ENCODE measurements at regions not wholly inside any gene's neighbourhood (a gene's known extent, or its start where the extent isn't known, plus 50 kb on each side); places are given as distances from the start of the nearest gene placed in this dataset.
"Not testable (repeated sequence)": the region's sequence is repeated elsewhere in the genome, so short reads cannot be mapped to it uniquely, and the experiment has no call there.

- DNase-seq (ENCODE audit: low read depth, low spot score), result no peak
- H3K27me3 Mint-ChIP-seq (ENCODE audit: low read depth), result no peaks in the 10 kb centered on the region
- H3K4me3 Mint-ChIP-seq, result no peak overlapping the region
- no peaks in the 10 kb centered on the region for H3K36me3 Mint-ChIP-seq (ENCODE audit: low read depth)
- H3K4me1 Mint-ChIP-seq, result peaks cover 28% of the 10 kb centered on the region
- no peaks in the 10 kb centered on the region for H3K9me3 Mint-ChIP-seq
- H3K27ac Mint-ChIP-seq (ENCODE audit: unreplicated experiment), result peak overlapping the region; percentile 69
- TF ChIP-seq CTCF (conservative IDR thresholded peaks at IDR 0.05), result no peak
These were observed 234.2 kb upstream of the FZD8 start for GRCh38 chr10:35876248-35876647.

DNA sequence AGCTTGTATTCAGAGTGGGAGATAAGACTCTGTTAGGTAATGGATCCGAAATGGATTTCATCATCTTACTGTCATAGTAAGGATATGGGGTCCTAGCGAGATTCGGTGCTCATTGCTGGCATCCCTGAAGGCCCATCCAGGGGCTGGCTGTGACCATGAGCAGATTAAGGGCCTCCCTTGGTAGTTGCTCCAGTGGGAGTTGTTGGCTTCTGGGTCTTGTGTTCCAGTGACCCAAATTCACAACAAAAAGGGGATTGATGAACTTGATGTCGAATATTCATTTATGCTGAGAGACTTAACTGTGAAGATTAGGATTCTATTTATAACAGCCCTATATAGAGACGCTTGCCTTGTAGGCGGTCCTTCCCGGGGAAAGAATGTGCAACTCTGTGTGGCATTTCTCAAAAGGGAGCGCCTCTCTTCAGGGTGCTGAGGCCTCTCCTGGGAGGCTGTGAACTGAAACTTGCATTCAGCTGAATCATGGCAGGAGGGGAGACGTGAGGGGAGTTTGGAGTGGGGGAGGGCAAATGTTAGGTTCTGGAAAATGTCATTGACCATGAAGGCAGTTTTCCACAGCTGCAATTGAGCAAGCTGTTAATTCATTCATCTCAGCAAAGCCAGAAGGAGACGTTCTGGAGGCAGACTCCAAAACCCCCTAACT, 233.1 kb upstream of the FZD8 start:
- TF ChIP-seq CTCF (conservative IDR thresholded peaks at IDR 0.05), result no peak
- Mint-ChIP-seq H3K4me1 (peaks cover 33% of the 10 kb centered on the region), H3K9me3 (no peaks in the 10 kb centered on the region), H3K27me3 (ENCODE audit: low read depth) (no peaks in the 10 kb centered on the region), H3K4me3 (no peak overlapping the region), H3K36me3 (ENCODE audit: low read depth) (no peaks in the 10 kb centered on the region), H3K27ac (ENCODE audit: unreplicated experiment) (no peak overlapping the region)
- no peak for DNase-seq (ENCODE audit: low read depth, low spot score)

DNA sequence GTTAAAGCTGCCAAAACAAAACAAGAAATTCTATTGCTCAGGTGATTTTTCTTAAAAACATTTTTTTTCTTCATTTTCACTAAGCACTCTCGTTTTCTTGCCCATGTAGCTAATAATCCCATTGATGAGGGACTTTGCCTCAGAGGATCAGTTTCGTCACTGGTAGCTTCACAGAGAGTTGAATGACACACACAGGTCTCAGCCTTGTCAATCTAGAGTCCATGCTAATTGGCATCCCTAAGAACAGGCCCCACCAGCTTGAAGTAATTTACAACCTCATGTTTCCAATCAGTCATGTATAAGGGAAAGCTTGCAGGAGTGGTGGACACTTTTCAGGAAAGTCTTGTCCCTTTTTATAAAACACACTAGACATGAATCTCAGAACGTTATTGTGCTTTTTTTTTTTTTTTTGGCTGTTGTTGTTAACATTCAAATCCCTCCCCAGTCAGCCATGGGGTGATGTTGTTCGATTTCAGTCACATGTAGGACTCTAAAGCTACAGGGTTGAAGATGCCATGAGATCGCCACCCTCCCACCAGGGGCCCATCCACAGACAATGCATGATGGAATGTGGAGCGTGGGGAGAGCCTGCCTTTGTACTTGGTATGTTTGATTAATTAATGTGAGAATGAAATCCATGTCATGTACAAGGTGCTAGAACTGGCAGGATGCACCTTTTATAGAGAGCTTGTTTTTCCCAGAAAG, 232.4 kb upstream of the FZD8 start:
- Mint-ChIP-seq H3K36me3 (ENCODE audit: low read depth) (no peaks in the 10 kb centered on the region), H3K27ac (ENCODE audit: unreplicated experiment) (peak overlapping the region; percentile 47), H3K4me1 (peaks cover 33% of the 10 kb centered on the region), H3K4me3 (no peak overlapping the region), H3K27me3 (ENCODE audit: low read depth) (no peaks in the 10 kb centered on the region), H3K9me3 (no peaks in the 10 kb centered on the region)
- DNase-seq (ENCODE audit: low read depth, low spot score), result no peak
- no peak for TF ChIP-seq CTCF (conservative IDR thresholded peaks at IDR 0.05)

GRCh38 chr10:35872671-35873070, 230.6 kb upstream of the FZD8 start:
- DNase-seq (ENCODE audit: low read depth, low spot score), result no peak
- no peaks in the 10 kb centered on the region for H3K27me3 Mint-ChIP-seq (ENCODE audit: low read depth)
- H3K4me3 Mint-ChIP-seq, result no peak overlapping the region
- H3K27ac Mint-ChIP-seq (ENCODE audit: unreplicated experiment), result no peak overlapping the region
- H3K9me3 Mint-ChIP-seq, result no peaks in the 10 kb centered on the region
- H3K36me3 Mint-ChIP-seq (ENCODE audit: low read depth), result no peaks in the 10 kb centered on the region
- H3K4me1 Mint-ChIP-seq, result peaks cover 33% of the 10 kb centered on the region
- TF ChIP-seq CTCF (conservative IDR thresholded peaks at IDR 0.05), result no peak

DNA sequence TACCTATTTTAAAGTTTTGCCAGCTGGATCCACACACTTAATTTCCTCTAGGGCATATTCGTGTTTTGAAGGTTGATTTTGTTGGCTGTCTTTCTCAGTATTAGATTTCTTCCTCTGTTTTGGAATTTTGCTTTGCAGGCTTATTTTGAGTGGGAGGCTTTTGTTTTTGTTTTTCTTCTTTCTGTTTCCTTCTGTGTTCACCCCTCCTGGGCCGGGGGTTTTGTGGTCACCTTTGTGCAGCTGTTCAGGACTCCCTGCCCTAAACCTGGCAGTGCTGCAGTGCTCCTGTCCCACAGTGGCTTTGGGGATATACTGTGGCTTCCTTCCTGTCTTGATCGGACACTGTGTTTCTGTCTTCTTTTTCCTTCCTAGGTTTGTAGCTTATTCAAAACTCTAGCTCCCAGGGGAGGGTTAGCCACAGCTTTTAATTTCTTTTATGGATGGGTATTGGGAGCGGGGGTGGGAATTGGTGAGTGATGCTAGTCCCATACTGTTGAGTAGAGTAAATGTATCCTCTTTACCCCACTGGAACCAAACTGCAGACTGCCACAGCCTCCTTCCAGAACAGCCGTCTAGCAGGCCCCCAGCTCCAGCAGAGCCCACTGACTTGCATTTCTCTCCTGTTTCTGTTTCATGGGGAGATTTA, 228.7 kb upstream of the FZD8 start:
- H3K4me1 Mint-ChIP-seq, result peaks cover 27% of the 10 kb centered on the region
- no peaks in the 10 kb centered on the region for H3K27me3 Mint-ChIP-seq (ENCODE audit: low read depth)
- no peak overlapping the region for H3K27ac Mint-ChIP-seq (ENCODE audit: unreplicated experiment)
- H3K36me3 Mint-ChIP-seq (ENCODE audit: low read depth), result no peaks in the 10 kb centered on the region
- no peak for TF ChIP-seq CTCF (conservative IDR thresholded peaks at IDR 0.05)
- no peaks in the 10 kb centered on the region for H3K9me3 Mint-ChIP-seq
- no peak overlapping the region for H3K4me3 Mint-ChIP-seq
- DNase-seq (ENCODE audit: low read depth, low spot score), result no peak

DNA sequence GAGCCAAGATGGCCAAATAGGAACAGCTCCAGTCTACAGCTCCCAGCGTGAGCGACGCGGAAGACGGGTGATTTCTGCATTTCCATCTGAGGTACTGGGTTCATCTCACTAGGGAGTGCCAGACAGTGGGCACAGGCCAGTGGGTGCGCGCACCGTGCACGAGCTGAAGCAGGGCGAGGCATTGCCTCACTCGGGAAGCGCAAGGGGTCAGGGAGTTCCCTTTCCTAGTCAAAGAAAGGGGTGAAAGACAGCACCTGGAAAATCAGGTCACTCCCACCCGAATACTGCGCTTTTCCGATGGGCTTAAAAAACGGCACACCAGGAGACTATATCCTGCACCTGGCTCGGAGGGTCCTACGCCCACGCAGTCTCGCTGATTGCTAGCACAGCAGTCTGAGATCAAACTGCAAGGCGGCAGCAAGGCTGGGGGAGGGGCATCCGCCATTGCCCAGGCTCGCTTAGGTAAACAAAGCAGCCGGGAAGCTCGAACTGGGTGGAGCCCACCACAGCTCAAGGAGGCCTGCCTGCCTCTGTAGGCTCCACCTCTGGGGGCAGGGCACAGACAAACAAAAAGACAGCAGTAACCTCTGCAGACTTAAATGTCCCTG, 216.7 kb upstream of the FZD8 start:
- Mint-ChIP-seq H3K27ac (ENCODE audit: unreplicated experiment) (peak overlapping the region; percentile 98), H3K4me1 (peaks cover 12% of the 10 kb centered on the region), H3K4me3 (peak overlapping the region; percentile 93)
- peak; percentile 41 for DNase-seq (ENCODE audit: low read depth, low spot score)
- H3K9me3 Mint-ChIP-seq; H3K27me3 Mint-ChIP-seq (ENCODE audit: low read depth); H3K36me3 Mint-ChIP-seq (ENCODE audit: low read depth): not testable (repeated sequence)

Measured in neural crest cell (in vitro differentiated cells).